ENCODE measurements at regions not wholly inside any gene's neighbourhood (a gene's known extent, or its start where the extent isn't known, plus 50 kb on each side); places are given as distances from the start of the nearest gene placed in this dataset.

DNA sequence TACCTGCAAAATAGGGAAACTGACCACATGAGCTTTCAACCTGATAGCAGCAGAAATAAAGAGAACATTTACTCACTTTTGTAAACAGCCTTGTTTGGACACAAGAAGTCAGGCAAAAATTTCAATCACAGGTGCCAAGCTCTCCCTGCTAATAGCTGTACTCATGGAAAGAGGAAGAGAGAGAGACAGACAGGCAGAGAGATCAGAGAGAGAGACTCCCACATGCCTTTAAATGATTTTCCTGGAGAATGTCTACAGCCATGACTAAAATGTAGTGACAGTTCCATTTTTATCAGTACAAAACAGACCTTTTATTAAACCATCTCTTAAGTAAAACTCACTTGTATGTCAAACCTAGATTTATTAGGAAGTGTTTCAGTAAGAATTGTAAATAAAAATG is 752.9 kb downstream of the TRAM1L1 start:
- TF ChIP-seq, protein P1, sequence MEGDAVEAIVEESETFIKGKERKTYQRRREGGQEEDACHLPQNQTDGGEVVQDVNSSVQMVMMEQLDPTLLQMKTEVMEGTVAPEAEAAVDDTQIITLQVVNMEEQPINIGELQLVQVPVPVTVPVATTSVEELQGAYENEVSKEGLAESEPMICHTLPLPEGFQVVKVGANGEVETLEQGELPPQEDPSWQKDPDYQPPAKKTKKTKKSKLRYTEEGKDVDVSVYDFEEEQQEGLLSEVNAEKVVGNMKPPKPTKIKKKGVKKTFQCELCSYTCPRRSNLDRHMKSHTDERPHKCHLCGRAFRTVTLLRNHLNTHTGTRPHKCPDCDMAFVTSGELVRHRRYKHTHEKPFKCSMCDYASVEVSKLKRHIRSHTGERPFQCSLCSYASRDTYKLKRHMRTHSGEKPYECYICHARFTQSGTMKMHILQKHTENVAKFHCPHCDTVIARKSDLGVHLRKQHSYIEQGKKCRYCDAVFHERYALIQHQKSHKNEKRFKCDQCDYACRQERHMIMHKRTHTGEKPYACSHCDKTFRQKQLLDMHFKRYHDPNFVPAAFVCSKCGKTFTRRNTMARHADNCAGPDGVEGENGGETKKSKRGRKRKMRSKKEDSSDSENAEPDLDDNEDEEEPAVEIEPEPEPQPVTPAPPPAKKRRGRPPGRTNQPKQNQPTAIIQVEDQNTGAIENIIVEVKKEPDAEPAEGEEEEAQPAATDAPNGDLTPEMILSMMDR (conservative IDR thresholded peaks at IDR 0.05 in 1 of 2, IDR thresholded peaks at IDR 0.05 in 1 of 2; ENCODE audit: low read depth in 1 of 2, low read length in 2 of 2), result no peak
- TF ChIP-seq EZH2 (IDR thresholded peaks at IDR 0.05; ENCODE audit: low read length, missing control alignments), result no peak
